ENCODE measurements at regions not wholly inside any gene's neighbourhood (a gene's known extent, or its start where the extent isn't known, plus 50 kb on each side); places are given as distances from the start of the nearest gene placed in this dataset.

DNA sequence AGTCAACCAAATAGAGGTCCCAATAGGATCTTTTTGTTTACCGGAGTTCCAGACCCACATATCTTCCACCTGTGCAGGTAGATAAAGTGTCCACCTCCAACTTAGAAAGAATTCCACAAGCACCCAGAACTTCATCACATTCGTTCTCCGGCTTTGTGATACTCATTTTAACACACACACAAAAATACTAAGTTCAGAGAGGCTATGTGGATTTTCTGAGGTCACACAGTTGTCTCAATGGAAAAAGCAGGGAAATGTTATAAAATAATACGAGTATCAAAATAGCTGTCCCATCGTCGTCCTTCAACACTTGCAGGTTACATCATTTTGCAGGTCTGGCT is 137.5 kb downstream of the TMCO5A start:
- H3K27ac Mint-ChIP-seq (ENCODE audit: unreplicated experiment), result peak overlapping the region; percentile 93
- intact Hi-C loops (cut with micrococcal nuclease; ENCODE audit: unreplicated experiment), result loop anchor here (1.0 to 5.0 kb wide), 5 partner anchors 55 to 282 kb away; no protein-coding TSS in a partner anchor
- TF ChIP-seq, protein P1, sequence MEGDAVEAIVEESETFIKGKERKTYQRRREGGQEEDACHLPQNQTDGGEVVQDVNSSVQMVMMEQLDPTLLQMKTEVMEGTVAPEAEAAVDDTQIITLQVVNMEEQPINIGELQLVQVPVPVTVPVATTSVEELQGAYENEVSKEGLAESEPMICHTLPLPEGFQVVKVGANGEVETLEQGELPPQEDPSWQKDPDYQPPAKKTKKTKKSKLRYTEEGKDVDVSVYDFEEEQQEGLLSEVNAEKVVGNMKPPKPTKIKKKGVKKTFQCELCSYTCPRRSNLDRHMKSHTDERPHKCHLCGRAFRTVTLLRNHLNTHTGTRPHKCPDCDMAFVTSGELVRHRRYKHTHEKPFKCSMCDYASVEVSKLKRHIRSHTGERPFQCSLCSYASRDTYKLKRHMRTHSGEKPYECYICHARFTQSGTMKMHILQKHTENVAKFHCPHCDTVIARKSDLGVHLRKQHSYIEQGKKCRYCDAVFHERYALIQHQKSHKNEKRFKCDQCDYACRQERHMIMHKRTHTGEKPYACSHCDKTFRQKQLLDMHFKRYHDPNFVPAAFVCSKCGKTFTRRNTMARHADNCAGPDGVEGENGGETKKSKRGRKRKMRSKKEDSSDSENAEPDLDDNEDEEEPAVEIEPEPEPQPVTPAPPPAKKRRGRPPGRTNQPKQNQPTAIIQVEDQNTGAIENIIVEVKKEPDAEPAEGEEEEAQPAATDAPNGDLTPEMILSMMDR (IDR thresholded peaks at IDR 0.05; ENCODE audit: insufficient read depth in 1 of 2, low read depth in 1 of 2, low read length in 1 of 2, severe bottlenecking in 1 of 2, unreplicated experiment in 1 of 2), result no peak
- H3K36me3 Mint-ChIP-seq (ENCODE audit: insufficient read depth, unreplicated experiment), result no peaks in the 10 kb centered on the region
- Histone ChIP-seq H3K27me3 (replicated peaks; ENCODE audit: control insufficient read depth, insufficient read depth, low read length) (no peaks in the 10 kb centered on the region), H3K4me1 (peaks cover 33% of the 10 kb centered on the region; the same call in 1 of the 2 replicates), H3K36me3 (ENCODE audit: control insufficient read depth, insufficient read depth, low read length) (no peaks in the 10 kb centered on the region), H3K9me3 (no peaks in the 10 kb centered on the region), H3K4me3 (ENCODE audit: low read depth, low read length) (peak overlapping the region; percentile 51)
- BruUV-seq (replicated peaks), result TSS peak; percentile 50
- DNase-seq, result no peak
- no peaks in the 10 kb centered on the region for H3K27me3 Mint-ChIP-seq (ENCODE audit: insufficient read depth, unreplicated experiment)
- ChIA-PET CTCF (interaction anchor here (1.1 kb wide), 2 partner anchors 92 to 180 kb away, joined by 3 to 15 read pairs; partner anchors contain the start of gene SPRED1), POLR2A (interaction anchor here (0.9 to 1.0 kb wide), 3 partner anchors 92 to 180 kb away, joined by 3 to 5 read pairs (median 3); no protein-coding TSS in a partner anchor)
- peak overlapping the region; percentile 81 for H3K4me3 Mint-ChIP-seq (ENCODE audit: unreplicated experiment)
- peaks cover 15% of the 10 kb centered on the region for H3K4me1 Mint-ChIP-seq (ENCODE audit: low read depth, unreplicated experiment)
- no peaks in the 10 kb centered on the region for H3K9me3 Mint-ChIP-seq (ENCODE audit: unreplicated experiment)

DNA sequence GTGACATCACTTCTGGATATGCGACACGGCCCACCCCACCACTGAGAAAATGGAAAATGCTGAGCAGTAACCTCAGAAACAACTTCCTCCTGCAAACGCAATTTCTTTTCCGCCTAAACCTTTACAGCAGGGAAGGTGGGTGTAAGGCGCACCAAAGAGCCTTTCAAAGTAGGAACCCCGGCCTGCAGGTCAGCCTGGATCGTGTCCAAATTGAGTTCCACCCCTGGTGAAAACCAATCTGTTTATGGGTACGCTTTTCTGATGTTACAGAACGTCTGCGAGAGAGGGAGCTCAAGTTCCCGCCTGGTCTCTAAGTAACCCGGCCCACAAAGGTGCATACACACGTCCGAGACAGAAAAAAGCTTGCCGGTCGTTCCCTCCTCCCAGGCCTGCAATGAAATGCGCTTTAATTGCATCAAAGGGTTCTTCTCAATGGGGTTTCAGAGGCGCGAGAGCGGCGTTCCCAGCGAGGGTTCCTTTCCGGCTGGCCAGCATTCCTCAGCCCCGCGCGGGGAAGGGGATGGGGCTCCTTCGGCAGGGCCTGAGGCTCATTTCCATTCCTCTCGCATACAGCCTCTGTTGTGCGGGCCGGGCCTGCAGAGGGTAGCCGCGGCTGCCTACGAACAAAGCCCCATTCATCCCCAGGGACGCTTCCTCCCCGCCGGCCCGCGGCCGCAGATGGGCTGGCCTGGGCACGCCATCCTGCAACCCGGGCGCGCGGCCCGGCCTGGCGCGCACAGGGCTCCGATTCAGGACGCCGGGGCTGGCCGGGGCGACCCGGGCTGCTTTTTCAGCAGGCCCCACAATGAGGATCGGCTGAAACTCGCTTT is 138.1 kb downstream of the TMCO5A start:
- Mint-ChIP-seq H3K4me1 (ENCODE audit: low read depth, unreplicated experiment) (peaks cover 15% of the 10 kb centered on the region), H3K27me3 (ENCODE audit: insufficient read depth, unreplicated experiment) (no peaks in the 10 kb centered on the region), H3K36me3 (ENCODE audit: insufficient read depth, unreplicated experiment) (no peaks in the 10 kb centered on the region), H3K4me3 (ENCODE audit: unreplicated experiment) (peak overlapping the region; percentile 81), H3K27ac (ENCODE audit: unreplicated experiment) (peak overlapping the region; percentile 93), H3K9me3 (ENCODE audit: unreplicated experiment) (no peaks in the 10 kb centered on the region)
- TF ChIP-seq, protein P1 (IDR thresholded peaks at IDR 0.05; ENCODE audit: insufficient read depth in 1 of 2, low read depth in 1 of 2, low read length in 1 of 2, severe bottlenecking in 1 of 2, unreplicated experiment in 1 of 2), result no peak
- no peaks in the 10 kb centered on the region for H3K9me3 ChIP-seq
- intact Hi-C loops (cut with micrococcal nuclease; ENCODE audit: unreplicated experiment), result loop anchor here (1.0 to 5.0 kb wide), 5 partner anchors 54 to 282 kb away; no protein-coding TSS in a partner anchor
- H3K4me3 ChIP-seq (ENCODE audit: low read depth, low read length), result peak overlapping the region; percentile 51
- peak; percentile 81 to 83 for DNase-seq
- CTCF ChIA-PET, result interaction anchor here (1.1 kb wide), 2 partner anchors 91 to 180 kb away, joined by 3 to 15 read pairs; partner anchors contain the start of gene SPRED1
- BruUV-seq (replicated peaks), result no TSS peak
- H3K36me3 ChIP-seq (ENCODE audit: control insufficient read depth, insufficient read depth, low read length), result no peaks in the 10 kb centered on the region
- POLR2A ChIA-PET, result interaction anchor here (0.9 to 1.0 kb wide), 3 partner anchors 91 to 180 kb away, joined by 3 to 5 read pairs (median 3); no protein-coding TSS in a partner anchor
- H3K4me1 ChIP-seq, result peaks cover 33% of the 10 kb centered on the region; the same call in 1 of the 2 replicates
- no peaks in the 10 kb centered on the region for H3K27me3 ChIP-seq (replicated peaks; ENCODE audit: control insufficient read depth, insufficient read depth, low read length)

DNA sequence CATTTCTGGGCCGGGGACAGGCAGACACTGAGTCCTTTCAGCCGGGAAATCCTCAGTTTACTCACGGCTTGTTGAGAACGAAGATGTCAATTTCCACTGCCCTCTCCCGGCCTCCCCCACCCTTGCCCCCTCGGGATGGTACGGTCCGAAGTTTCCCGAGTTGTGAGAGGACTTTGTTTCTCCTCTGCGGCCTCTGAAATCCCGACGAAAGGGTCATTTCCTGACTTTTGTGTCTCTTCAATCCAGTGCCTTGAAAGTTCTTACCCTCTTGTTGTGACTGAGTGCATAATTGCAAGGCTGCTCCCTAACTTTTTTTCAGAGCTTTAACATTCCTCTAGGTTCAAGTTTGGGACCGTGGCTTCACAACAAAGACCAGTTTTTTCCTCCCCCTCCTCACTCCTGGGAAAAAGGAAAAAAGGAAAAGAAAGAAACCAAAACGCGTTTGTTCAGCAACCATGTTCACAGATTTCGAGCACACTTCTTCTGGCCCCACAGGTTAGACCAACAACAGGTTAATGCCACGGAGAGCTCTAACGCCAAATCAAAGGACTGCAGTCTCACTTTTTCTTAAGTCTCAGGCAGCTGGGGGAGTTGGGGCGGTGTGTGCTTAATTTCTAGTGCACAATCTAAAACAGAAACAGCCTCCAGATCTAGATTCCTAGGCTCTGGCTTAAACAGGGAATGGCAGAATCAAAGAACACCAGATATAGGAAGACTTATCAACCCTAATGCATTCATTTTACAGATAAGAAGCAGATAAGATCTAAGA is 138.9 kb downstream of the TMCO5A start:
- Mint-ChIP-seq H3K4me1 (ENCODE audit: low read depth, unreplicated experiment) (peaks cover 15% of the 10 kb centered on the region), H3K9me3 (ENCODE audit: unreplicated experiment) (no peaks in the 10 kb centered on the region), H3K27ac (ENCODE audit: unreplicated experiment) (peak overlapping the region; percentile 93), H3K4me3 (ENCODE audit: unreplicated experiment) (peak overlapping the region; percentile 81), H3K36me3 (ENCODE audit: insufficient read depth, unreplicated experiment) (no peaks in the 10 kb centered on the region), H3K27me3 (ENCODE audit: insufficient read depth, unreplicated experiment) (no peaks in the 10 kb centered on the region)
- Histone ChIP-seq H3K4me1 (peaks cover 33% of the 10 kb centered on the region; the same call in 1 of the 2 replicates), H3K9me3 (no peaks in the 10 kb centered on the region), H3K36me3 (ENCODE audit: control insufficient read depth, insufficient read depth, low read length) (no peaks in the 10 kb centered on the region), H3K4me3 (ENCODE audit: low read depth, low read length) (peak overlapping the region; percentile 51), H3K27me3 (replicated peaks; ENCODE audit: control insufficient read depth, insufficient read depth, low read length) (no peaks in the 10 kb centered on the region)
- POLR2A ChIA-PET, result interaction anchor here (0.8 kb wide), 1 partner anchor 54 kb away, joined by 3 read pairs; no protein-coding TSS in a partner anchor
- TF ChIP-seq, protein P1 (IDR thresholded peaks at IDR 0.05; ENCODE audit: insufficient read depth in 1 of 2, low read depth in 1 of 2, low read length in 1 of 2, severe bottlenecking in 1 of 2, unreplicated experiment in 1 of 2), result no peak
- BruUV-seq (replicated peaks), result TSS peak; percentile 81
- peak; percentile 18 to 45 for DNase-seq
- CTCF ChIA-PET, result interaction anchor here (0.7 to 1.1 kb wide), 3 partner anchors 90 to 179 kb away, joined by 3 to 15 read pairs (median 3); partner anchors contain the start of gene SPRED1
- intact Hi-C loops (cut with micrococcal nuclease; ENCODE audit: unreplicated experiment), result loop anchor here (2.0 to 5.0 kb wide), 2 partner anchors 53 to 66 kb away; no protein-coding TSS in a partner anchor

Data from Caco-2 (cell line).